HepG2 (cell line): ENCODE measurements at regions not wholly inside any gene's neighbourhood (a gene's known extent, or its start where the extent isn't known, plus 50 kb on each side); places are given as distances from the start of the nearest gene placed in this dataset.

Experiments used
- KIAA2018 ChIP-seq: sonication (generic); formaldehyde crosslinking; IDR thresholded peaks from 2 replicates; pipeline ENCODE4 v1.5.0; 2020; ENCODE audit warnings: mild to moderate bottlenecking, missing genetic modification reagents, borderline replicate concordance
- MAFF ChIP-seq: IDR thresholded peaks from 2 replicates; pipeline ENCODE4 v1.6.1; 2011; ENCODE audit warnings: low read depth, low read length, improper control_type of control experiment
- NFE2L2 ChIP-seq: fragments of 150-350 bp; IDR thresholded peaks from 2 replicates; pipeline ENCODE4 v1.6.1; 2014; ENCODE audit warnings: low read length
- RXRB ChIP-seq: IDR thresholded peaks from 2 replicates; pipeline ENCODE4 v1.6.1; 2016; ENCODE audit warnings: borderline replicate concordance, missing genetic modification reagents, missing compliant biosample characterization
- TCF12 ChIP-seq, 2 experiments: fragments of 450-650 bp in 1 of 2; sonication (generic) in 1 of 2; formaldehyde crosslinking in 1 of 2; IDR thresholded peaks; 2 replicates each; pipeline versions ENCODE4 v1.6.1 to v1.8.0; 2017 to 2022; ENCODE audit warnings: antibody characterized with exemption in 1 of 2, mild to moderate bottlenecking in 1 of 2, missing genetic modification reagents in 1 of 2, moderate library complexity in 1 of 2
- TEAD2 ChIP-seq: sonication (generic); formaldehyde crosslinking; IDR thresholded peaks from 2 replicates; pipeline ENCODE4 v1.9.0; 2021; ENCODE audit warnings: missing genetic modification reagents
- ZNF33A ChIP-seq: sonication (generic); formaldehyde crosslinking; IDR thresholded peaks from 2 replicates; pipeline ENCODE4 v1.5.1; 2020; ENCODE audit warnings: missing genetic modification reagents, mild to moderate bottlenecking, moderate library complexity, borderline replicate concordance
- ZNF772 ChIP-seq: sonication (generic); formaldehyde crosslinking; IDR thresholded peaks from 2 replicates; pipeline ENCODE4 v1.5.0; 2020; ENCODE audit warnings: mild to moderate bottlenecking, missing genetic modification reagents

- TF ChIP-seq ZNF33A (CRISPR knock-in tag) (no peak), RXRB (CRISPR knock-in tag) (no peak), TEAD2 (CRISPR knock-in tag) (no peak), KIAA2018 (no peak), TCF12 (IDR thresholded peaks at IDR 0.05) (no peak), TCF12 (CRISPR knock-in tag; IDR thresholded peaks at IDR 0.05) (no peak), NFE2L2 (no peak), ZNF772 (CRISPR knock-in tag) (no peak), MAFF (no peak)
These were observed 118.8 kb upstream of the NANOS1 start (continued) for GRCh38 chr10:118910702-118911101.
